ENCODE measurements at regions not wholly inside any gene's neighbourhood (a gene's known extent, or its start where the extent isn't known, plus 50 kb on each side); places are given as distances from the start of the nearest gene placed in this dataset.

- Histone ChIP-seq H3K27ac (ENCODE audit: low read depth in 1 of 2, low read length in 2 of 2) (no peak overlapping the region), H3K27me3 (ENCODE audit: control insufficient read depth in 1 of 2, insufficient read depth in 2 of 2, low read length in 2 of 2) (no peaks in the 10 kb centered on the region), H3K4me1 (ENCODE audit: insufficient read depth, low read length) (no peaks in the 10 kb centered on the region), H3K9me3 (ENCODE audit: control insufficient read depth in 1 of 2, insufficient read depth in 1 of 2, low read length in 2 of 2) (no peaks in the 10 kb centered on the region), H3K36me3 (ENCODE audit: insufficient read depth, low read length) (no peaks in the 10 kb centered on the region), H3K4me3 (ENCODE audit: low read length) (no peak overlapping the region)
- H3K4me3 Mint-ChIP-seq: no peak overlapping the region
- no peaks in the 10 kb centered on the region for H3K4me1 Mint-ChIP-seq (ENCODE audit: low read depth)
- DNase-seq: no peak
- ChIA-PET POLR2A (no interaction called here), CTCF (no interaction called here)
- H3K9me3 Mint-ChIP-seq: peaks cover 2% of the 10 kb centered on the region
- no peak overlapping the region for H3K27ac Mint-ChIP-seq
- TF ChIP-seq, protein P1, sequence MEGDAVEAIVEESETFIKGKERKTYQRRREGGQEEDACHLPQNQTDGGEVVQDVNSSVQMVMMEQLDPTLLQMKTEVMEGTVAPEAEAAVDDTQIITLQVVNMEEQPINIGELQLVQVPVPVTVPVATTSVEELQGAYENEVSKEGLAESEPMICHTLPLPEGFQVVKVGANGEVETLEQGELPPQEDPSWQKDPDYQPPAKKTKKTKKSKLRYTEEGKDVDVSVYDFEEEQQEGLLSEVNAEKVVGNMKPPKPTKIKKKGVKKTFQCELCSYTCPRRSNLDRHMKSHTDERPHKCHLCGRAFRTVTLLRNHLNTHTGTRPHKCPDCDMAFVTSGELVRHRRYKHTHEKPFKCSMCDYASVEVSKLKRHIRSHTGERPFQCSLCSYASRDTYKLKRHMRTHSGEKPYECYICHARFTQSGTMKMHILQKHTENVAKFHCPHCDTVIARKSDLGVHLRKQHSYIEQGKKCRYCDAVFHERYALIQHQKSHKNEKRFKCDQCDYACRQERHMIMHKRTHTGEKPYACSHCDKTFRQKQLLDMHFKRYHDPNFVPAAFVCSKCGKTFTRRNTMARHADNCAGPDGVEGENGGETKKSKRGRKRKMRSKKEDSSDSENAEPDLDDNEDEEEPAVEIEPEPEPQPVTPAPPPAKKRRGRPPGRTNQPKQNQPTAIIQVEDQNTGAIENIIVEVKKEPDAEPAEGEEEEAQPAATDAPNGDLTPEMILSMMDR (IDR thresholded peaks at IDR 0.05): no peak
- no peaks in the 10 kb centered on the region for H3K27me3 Mint-ChIP-seq
- ATAC-seq (ENCODE audit: poor library complexity): no peak
- H3K36me3 Mint-ChIP-seq (ENCODE audit: low read depth): no peaks in the 10 kb centered on the region
- intact Hi-C loops (cut with DNase I, micrococcal nuclease): no loop called here
These were observed 296.7 kb upstream of the GNAI1 start for GRCh38 chr7:79837915-79838314.

GRCh38 chr7:79833616-79834015, 301.0 kb upstream of the GNAI1 start:
- no peak for ATAC-seq (ENCODE audit: poor library complexity)
- no peak overlapping the region for H3K4me3 ChIP-seq (ENCODE audit: low read length)
- H3K27ac Mint-ChIP-seq: no peak overlapping the region
- CTCF ChIA-PET: no interaction called here
- no peaks in the 10 kb centered on the region for H3K36me3 ChIP-seq (ENCODE audit: insufficient read depth, low read length)
- intact Hi-C loops (cut with DNase I, micrococcal nuclease): no loop called here
- no peaks in the 10 kb centered on the region for H3K4me1 Mint-ChIP-seq (ENCODE audit: low read depth)
- H3K27ac ChIP-seq (ENCODE audit: low read depth in 1 of 2, low read length in 2 of 2): no peak overlapping the region
- no peaks in the 10 kb centered on the region for H3K9me3 ChIP-seq (ENCODE audit: control insufficient read depth in 1 of 2, insufficient read depth in 1 of 2, low read length in 2 of 2)
- H3K36me3 Mint-ChIP-seq (ENCODE audit: low read depth): no peaks in the 10 kb centered on the region
- H3K9me3 Mint-ChIP-seq: peaks cover 2% of the 10 kb centered on the region
- no peak for DNase-seq
- H3K27me3 ChIP-seq (ENCODE audit: control insufficient read depth in 1 of 2, insufficient read depth in 2 of 2, low read length in 2 of 2): no peaks in the 10 kb centered on the region
- POLR2A ChIA-PET: no interaction called here
- TF ChIP-seq, protein P1 (IDR thresholded peaks at IDR 0.05): no peak
- H3K27me3 Mint-ChIP-seq: no peaks in the 10 kb centered on the region
- H3K4me3 Mint-ChIP-seq: no peak overlapping the region
- H3K4me1 ChIP-seq (ENCODE audit: insufficient read depth, low read length): no peaks in the 10 kb centered on the region

DNA sequence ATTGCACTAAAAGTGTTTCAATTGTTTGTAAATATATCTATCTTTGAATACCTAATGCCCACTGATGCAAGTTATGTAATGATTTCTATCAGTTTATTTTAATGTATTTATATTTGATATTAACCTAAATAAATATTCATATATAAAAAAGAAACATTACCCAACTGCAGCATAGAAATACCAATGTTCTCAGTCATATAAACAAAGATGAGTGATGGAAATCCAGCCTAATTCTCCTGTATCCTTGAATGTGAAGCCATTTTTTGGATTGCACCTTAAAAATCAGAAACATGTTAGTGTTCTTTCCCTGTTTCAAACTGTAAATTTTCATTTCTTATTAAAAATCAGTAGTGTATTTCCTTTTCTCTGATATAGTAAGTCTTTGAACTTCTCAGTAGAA, 305.8 kb upstream of the GNAI1 start:
- intact Hi-C loops (cut with DNase I, micrococcal nuclease): no loop called here
- Mint-ChIP-seq H3K9me3 (no peaks in the 10 kb centered on the region), H3K27me3 (no peaks in the 10 kb centered on the region), H3K27ac (no peak overlapping the region), H3K4me1 (ENCODE audit: low read depth) (no peaks in the 10 kb centered on the region), H3K36me3 (ENCODE audit: low read depth) (no peaks in the 10 kb centered on the region), H3K4me3 (no peak overlapping the region)
- DNase-seq (no peak), ATAC-seq (ENCODE audit: poor library complexity) (no peak)
- no peak overlapping the region for H3K27ac ChIP-seq (ENCODE audit: low read depth in 1 of 2, low read length in 2 of 2)
- H3K27me3 ChIP-seq (ENCODE audit: control insufficient read depth in 1 of 2, insufficient read depth in 2 of 2, low read length in 2 of 2): no peaks in the 10 kb centered on the region
- no peaks in the 10 kb centered on the region for H3K4me1 ChIP-seq (ENCODE audit: insufficient read depth, low read length)
- no peak overlapping the region for H3K4me3 ChIP-seq (ENCODE audit: low read length)
- no peaks in the 10 kb centered on the region for H3K9me3 ChIP-seq (ENCODE audit: control insufficient read depth in 1 of 2, insufficient read depth in 1 of 2, low read length in 2 of 2)
- CTCF ChIA-PET: no interaction called here
- H3K36me3 ChIP-seq (ENCODE audit: insufficient read depth, low read length): no peaks in the 10 kb centered on the region
- TF ChIP-seq, protein P1 (IDR thresholded peaks at IDR 0.05): no peak
- POLR2A ChIA-PET: no interaction called here

Data from CD4-positive, alpha-beta T cell (primary cell).